ENCODE measurements at regions not wholly inside any gene's neighbourhood (a gene's known extent, or its start where the extent isn't known, plus 50 kb on each side); places are given as distances from the start of the nearest gene placed in this dataset.

- TF ChIP-seq POLR2A (IDR thresholded peaks at IDR 0.05; ENCODE audit: low read length) (no peak), GATA1 (IDR thresholded peaks at IDR 0.05; ENCODE audit: low read depth, low read length) (no peak)
- no peak for DNase-seq
These were observed 145.4 kb upstream of the SATB2 start for GRCh38 chr2:199602896-199603717.

- no peak for TF ChIP-seq GATA1 (IDR thresholded peaks at IDR 0.05; ENCODE audit: low read depth, low read length)
- TF ChIP-seq POLR2A (IDR thresholded peaks at IDR 0.05; ENCODE audit: low read length): no peak
These were observed 144.6 kb upstream of the SATB2 start for GRCh38 chr2:199602271-199602895.

GRCh38 chr2:199596549-199596948 lies 138.8 kb upstream of the SATB2 start:
- TF ChIP-seq POLR2A (IDR thresholded peaks at IDR 0.05; ENCODE audit: low read length) (no peak), GATA1 (IDR thresholded peaks at IDR 0.05; ENCODE audit: low read depth, low read length) (no peak)
- DNase-seq: peak; percentile 3 to 36

More at GRCh38 chr2:199602271-199602895, 144.6 kb upstream of the SATB2 start:
- DNase-seq: peak; percentile 3 to 17

DNA sequence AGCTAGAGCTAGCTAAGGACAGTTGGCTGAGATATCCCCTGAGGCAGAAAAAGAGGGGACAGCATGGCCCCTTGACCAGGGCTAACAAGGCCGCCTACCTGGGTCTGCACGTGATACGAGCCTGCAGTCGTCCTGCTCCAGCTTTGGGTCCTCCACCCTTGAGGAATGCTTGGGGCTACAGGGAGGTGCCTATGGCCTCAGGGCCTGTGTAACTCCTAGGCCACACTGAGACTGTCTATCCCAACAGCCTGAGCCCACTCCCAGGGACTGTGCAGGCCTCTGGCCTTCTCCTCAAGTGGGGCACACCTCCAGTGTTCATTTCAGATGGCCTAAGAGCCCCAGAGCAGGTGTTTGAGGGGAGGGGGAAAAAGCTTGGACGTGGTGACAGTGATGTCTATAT lies 136.7 kb upstream of the SATB2 start:
- TF ChIP-seq POLR2A (IDR thresholded peaks at IDR 0.05; ENCODE audit: low read length): no peak
- TF ChIP-seq GATA1 (IDR thresholded peaks at IDR 0.05; ENCODE audit: low read depth, low read length): no peak

DNA sequence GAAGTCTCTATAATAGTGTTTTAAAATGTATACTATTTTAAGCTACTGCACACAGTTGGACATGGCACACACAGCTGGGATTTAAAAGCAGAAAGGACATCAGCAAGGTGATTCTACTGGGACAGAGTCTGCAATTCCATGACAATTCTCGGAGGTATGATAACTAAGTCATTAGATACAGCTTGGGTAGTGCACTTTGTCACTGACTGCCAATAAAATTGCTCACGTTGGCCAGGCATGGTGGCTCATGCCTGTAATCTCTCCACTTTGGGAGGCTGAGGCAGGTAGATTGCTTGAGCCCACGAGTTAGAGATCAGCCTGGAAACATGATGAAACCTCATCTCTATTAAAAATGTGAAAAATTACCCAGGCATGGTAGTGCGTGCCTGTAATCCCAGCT lies 134.1 kb upstream of the SATB2 start:
- DNase-seq: no peak
- no peak for TF ChIP-seq POLR2A (IDR thresholded peaks at IDR 0.05; ENCODE audit: low read length)

More for the DNA sequence above, 136.7 kb upstream of the SATB2 start:
- no peak for DNase-seq

GRCh38 chr2:199590321-199591203 lies 132.8 kb upstream of the SATB2 start:
- no peak for TF ChIP-seq GATA1 (IDR thresholded peaks at IDR 0.05; ENCODE audit: low read depth, low read length)
- TF ChIP-seq POLR2A (IDR thresholded peaks at IDR 0.05; ENCODE audit: low read length): no peak
- no peak for DNase-seq

GRCh38 chr2:199589306-199589705 lies 131.6 kb upstream of the SATB2 start:
- TF ChIP-seq POLR2A (IDR thresholded peaks at IDR 0.05; ENCODE audit: low read length) (no peak), GATA1 (IDR thresholded peaks at IDR 0.05; ENCODE audit: low read depth, low read length) (no peak)
- no peak for DNase-seq

GRCh38 chr2:199588054-199588453 lies 130.3 kb upstream of the SATB2 start:
- TF ChIP-seq POLR2A (IDR thresholded peaks at IDR 0.05; ENCODE audit: low read length): no peak
- TF ChIP-seq GATA1 (IDR thresholded peaks at IDR 0.05; ENCODE audit: low read depth, low read length): no peak
- DNase-seq: no peak

GRCh38 chr2:199586646-199587045 lies 128.9 kb upstream of the SATB2 start:
- no peak for DNase-seq
- no peak for TF ChIP-seq POLR2A (IDR thresholded peaks at IDR 0.05; ENCODE audit: low read length)
- TF ChIP-seq GATA1 (IDR thresholded peaks at IDR 0.05; ENCODE audit: low read depth, low read length): no peak

DNA sequence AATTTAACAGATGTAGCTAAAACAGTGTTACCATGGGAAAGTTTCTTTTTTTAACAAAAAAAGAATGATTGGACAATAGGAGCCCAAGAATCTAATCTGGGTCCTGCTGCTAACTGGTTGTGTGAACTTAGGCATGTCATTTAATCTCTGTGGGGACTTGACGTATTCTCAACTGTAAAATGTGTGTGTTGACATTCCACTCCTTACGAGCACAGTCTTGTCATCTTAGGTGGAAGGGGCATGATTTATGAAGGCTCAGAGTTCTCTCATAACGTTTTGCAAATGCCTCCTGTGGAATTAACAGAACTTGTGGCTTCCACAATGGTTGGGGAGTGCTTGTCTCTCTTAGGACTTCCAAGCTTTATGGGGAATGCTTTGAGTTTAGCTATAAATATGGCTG lies 125.9 kb upstream of the SATB2 start:
- TF ChIP-seq GATA1 (IDR thresholded peaks at IDR 0.05; ENCODE audit: low read depth, low read length): no peak
- no peak for TF ChIP-seq POLR2A (IDR thresholded peaks at IDR 0.05; ENCODE audit: low read length)
- no peak for DNase-seq

DNA sequence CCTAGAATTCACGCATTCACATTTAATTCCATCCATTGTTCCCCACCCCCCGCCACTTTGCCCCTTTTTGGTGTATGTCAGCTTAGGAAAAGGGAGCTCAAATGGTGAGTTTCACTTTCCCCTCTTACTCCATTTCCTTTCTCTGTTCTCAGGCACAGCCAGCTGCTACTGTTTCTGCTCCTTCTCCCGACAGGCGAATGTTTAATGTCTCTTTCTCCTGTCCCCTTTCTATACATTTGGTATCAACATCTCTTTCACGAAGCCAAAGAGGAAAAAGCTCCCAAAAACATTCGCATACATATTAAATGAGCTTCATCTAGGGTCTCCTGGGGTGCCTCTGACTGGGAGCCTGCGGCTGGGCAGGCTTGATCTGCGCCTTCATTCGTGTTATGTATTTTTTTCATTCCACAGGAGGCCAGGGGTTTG lies 124.2 kb upstream of the SATB2 start:
- TF ChIP-seq GATA1 (IDR thresholded peaks at IDR 0.05; ENCODE audit: low read depth, low read length) (no peak), POLR2A (IDR thresholded peaks at IDR 0.05; ENCODE audit: low read length) (no peak)
- no peak for DNase-seq

DNA sequence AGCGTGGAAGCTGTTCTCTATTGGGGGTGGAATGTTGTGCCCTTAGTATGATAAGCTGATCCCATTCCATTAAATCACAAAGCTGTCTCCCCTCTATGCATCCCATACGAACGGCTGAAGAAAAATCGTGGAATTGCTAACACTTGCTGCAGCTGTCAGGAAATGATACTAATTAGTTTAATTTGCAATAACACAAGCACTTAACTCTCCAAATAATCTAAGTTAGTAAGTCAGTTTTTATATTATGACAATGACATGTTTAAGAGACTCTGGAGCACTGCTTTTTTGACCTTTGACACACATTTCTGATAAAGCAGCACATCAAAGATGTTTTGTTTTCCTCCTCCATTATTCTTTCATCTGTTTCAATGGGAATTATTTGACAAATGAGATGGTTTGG lies 123.7 kb upstream of the SATB2 start:
- DNase-seq: no peak
- TF ChIP-seq POLR2A (IDR thresholded peaks at IDR 0.05; ENCODE audit: low read length) (no peak), GATA1 (IDR thresholded peaks at IDR 0.05; ENCODE audit: low read depth, low read length) (no peak)

DNA sequence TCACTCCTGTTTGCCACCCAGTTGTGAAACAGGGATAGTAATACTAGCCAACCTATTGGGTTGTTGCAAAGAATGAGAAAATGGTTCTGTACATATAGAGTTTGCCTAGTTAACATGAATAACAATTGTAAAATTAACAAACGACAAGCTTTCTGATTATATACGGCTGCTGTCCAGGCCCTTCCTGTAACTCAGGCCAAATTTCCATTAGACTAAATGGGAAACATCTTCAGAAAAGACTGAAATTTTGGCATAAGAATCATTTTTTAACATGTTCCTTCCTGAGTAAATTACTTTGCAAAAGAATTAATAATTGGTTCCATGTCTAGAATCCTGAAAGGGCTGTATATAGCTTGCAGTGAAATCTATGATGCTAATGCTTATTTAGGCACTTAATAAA lies 117.7 kb upstream of the SATB2 start:
- DNase-seq: no peak
- TF ChIP-seq POLR2A (IDR thresholded peaks at IDR 0.05; ENCODE audit: low read length) (no peak), GATA1 (IDR thresholded peaks at IDR 0.05; ENCODE audit: low read depth, low read length) (no peak)

DNA sequence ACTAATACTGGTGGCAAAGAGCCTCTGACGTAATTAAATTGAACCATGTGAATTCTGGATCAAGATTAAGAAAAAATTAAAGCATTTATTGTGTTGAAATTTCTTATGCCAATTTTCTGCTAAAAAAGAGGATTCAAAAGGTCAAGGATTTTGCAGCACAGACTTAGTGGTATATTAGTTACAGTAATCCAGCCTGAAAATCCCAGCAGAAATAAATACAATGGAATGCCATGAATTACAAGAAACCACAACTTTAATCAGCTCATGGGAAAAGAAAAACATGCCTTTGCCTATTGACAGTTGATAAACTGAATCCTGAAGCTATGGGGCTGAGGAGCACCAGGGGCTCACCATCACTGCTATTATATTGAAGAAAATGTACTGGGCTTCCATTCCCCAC lies 114.8 kb upstream of the SATB2 start:
- TF ChIP-seq GATA1 (IDR thresholded peaks at IDR 0.05; ENCODE audit: low read depth, low read length): no peak
- TF ChIP-seq POLR2A (IDR thresholded peaks at IDR 0.05; ENCODE audit: low read length): no peak
- DNase-seq: no peak
